HG03095 (cell line): ENCODE measurements at regions not wholly inside any gene's neighbourhood (a gene's known extent, or its start where the extent isn't known, plus 50 kb on each side); places are given as distances from the start of the nearest gene placed in this dataset.
A peak's percentile ranks its signal among the peaks of the same experiment; 100 is the strongest.
"Not testable (repeated sequence)": the region's sequence is repeated elsewhere in the genome, so short reads cannot be mapped to it uniquely, and the experiment has no call there.

Experiments
- ATAC-seq: cut with Tn5 transposase; IDR thresholded peaks from one replicate; pipeline ENCODE4 v1.9.1; 2021; ENCODE audit warnings: moderate library complexity; ENCODE audit not compliant: unreplicated experiment

GRCh38 chr7:26084418-26084817 is 67.6 kb upstream of the NFE2L3 start:
- ATAC-seq: no peak

- ATAC-seq: no peak
Observed at GRCh38 chr7:26085771-26086170, 66.2 kb upstream of the NFE2L3 start.

- ATAC-seq: no peak
Observed at GRCh38 chr7:26087321-26088091, 64.5 kb upstream of the NFE2L3 start.

- not testable (repeated sequence) for ATAC-seq
Observed at GRCh38 chr7:26089469-26089868, 62.5 kb upstream of the NFE2L3 start.

- ATAC-seq: peak; percentile 50
Observed at GRCh38 chr7:26090927-26091519, 61.0 kb upstream of the NFE2L3 start.

- ATAC-seq: no peak
Observed at GRCh38 chr7:26091933-26092332, 60.1 kb upstream of the NFE2L3 start.

GRCh38 chr7:26093023-26093422 is 59.0 kb upstream of the NFE2L3 start:
- ATAC-seq: no peak

GRCh38 chr7:26096136-26096535 is 55.9 kb upstream of the NFE2L3 start:
- no peak for ATAC-seq

GRCh38 chr7:26097837-26098668 is 53.9 kb upstream of the NFE2L3 start:
- ATAC-seq: no peak

GRCh38 chr7:26099236-26099635 is 52.8 kb upstream of the NFE2L3 start:
- no peak for ATAC-seq

GRCh38 chr7:26100406-26101339 is 51.3 kb upstream of the NFE2L3 start:
- no peak for ATAC-seq

- no peak for ATAC-seq
Observed at GRCh38 chr7:26101361-26102151, 50.4 kb upstream of the NFE2L3 start.

- ATAC-seq: no peak
Observed at GRCh38 chr7:26102176-26102575, 49.8 kb upstream of the NFE2L3 start.
